ENCODE measurements at regions not wholly inside any gene's neighbourhood (a gene's known extent, or its start where the extent isn't known, plus 50 kb on each side); places are given as distances from the start of the nearest gene placed in this dataset.

DNA sequence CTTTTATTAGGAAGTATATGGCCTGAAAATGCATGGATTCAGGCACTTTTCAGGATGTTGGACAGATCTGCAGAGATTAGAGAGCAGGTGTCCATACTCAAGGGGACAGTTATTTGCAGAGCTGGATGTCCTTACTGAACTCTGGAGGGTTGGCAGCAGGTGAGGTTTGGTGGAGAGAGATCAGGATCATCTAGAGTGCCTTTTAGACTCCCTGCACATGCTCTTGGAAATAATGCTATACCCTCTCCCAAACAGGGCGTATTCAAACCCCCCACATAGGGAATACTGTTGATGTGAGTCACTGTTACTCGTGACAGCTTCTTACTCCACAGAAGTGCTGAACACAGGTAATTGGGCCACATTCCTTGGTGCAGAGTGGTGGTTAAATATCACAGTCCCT, 725.7 kb upstream of the SGCG start:
- no peak for TF ChIP-seq CTCF (IDR thresholded peaks at IDR 0.05)
- TF ChIP-seq POLR2A (IDR thresholded peaks at IDR 0.05): no peak
- no peak for TF ChIP-seq POLR2AphosphoS5 (IDR thresholded peaks at IDR 0.05)
